ENCODE measurements at regions not wholly inside any gene's neighbourhood (a gene's known extent, or its start where the extent isn't known, plus 50 kb on each side); places are given as distances from the start of the nearest gene placed in this dataset.
A peak's percentile ranks its signal among the peaks of the same experiment; 100 is the strongest.

DNA sequence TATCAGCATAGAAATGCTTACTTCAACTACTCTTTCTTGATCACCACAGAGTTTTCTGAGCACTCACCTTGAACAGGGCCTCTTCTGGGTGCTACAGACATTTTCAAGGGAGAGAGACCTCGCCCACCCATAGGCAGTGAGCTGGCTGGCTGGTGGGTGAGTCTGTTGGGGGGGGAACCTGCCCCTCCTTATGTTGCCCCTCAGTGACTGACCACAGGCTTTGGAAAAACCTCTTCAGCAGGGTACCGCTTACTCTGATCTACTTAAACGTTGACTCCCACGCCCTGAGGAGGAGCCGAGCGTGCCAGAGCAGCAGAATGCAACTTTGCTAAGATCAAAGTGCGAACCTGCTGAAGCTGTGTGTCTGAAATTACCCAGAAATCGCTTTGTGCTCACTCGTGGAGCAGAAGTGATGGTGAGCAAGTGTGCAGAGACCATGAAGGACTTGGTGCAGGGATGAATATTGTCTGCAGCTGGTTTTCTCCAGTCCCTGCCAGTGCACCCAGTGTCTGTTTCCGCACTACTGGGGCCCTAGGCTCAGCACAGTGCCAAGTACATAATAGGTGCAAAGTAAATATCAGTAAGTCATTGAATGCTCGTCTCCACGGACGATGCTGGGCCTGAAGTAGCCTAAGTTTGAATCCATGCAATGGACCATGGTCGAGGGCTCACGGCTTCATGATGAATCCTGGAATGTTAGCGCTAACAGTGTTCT is 158.7 kb upstream of the IRF2BP2 start (continued):
- TF ChIP-seq, protein P1, sequence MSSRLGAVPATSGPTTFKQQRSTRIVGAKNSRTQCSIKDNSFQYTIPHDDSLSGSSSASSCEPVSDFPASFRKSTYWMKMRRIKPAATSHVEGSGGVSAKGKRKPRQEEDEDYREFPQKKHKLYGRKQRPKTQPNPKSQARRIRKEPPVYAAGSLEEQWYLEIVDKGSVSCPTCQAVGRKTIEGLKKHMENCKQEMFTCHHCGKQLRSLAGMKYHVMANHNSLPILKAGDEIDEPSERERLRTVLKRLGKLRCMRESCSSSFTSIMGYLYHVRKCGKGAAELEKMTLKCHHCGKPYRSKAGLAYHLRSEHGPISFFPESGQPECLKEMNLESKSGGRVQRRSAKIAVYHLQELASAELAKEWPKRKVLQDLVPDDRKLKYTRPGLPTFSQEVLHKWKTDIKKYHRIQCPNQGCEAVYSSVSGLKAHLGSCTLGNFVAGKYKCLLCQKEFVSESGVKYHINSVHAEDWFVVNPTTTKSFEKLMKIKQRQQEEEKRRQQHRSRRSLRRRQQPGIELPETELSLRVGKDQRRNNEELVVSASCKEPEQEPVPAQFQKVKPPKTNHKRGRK (CRISPR knock-in tag; IDR thresholded peaks at IDR 0.05) = no peak
- TF ChIP-seq RARG (CRISPR knock-in tag; IDR thresholded peaks at IDR 0.05; ENCODE audit: low read depth) = no peak
- TF ChIP-seq ZNF672 (CRISPR knock-in tag; IDR thresholded peaks at IDR 0.05) = no peak
- TF ChIP-seq AHR (CRISPR knock-in tag; IDR thresholded peaks at IDR 0.05) = no peak
- TF ChIP-seq, protein P2, sequence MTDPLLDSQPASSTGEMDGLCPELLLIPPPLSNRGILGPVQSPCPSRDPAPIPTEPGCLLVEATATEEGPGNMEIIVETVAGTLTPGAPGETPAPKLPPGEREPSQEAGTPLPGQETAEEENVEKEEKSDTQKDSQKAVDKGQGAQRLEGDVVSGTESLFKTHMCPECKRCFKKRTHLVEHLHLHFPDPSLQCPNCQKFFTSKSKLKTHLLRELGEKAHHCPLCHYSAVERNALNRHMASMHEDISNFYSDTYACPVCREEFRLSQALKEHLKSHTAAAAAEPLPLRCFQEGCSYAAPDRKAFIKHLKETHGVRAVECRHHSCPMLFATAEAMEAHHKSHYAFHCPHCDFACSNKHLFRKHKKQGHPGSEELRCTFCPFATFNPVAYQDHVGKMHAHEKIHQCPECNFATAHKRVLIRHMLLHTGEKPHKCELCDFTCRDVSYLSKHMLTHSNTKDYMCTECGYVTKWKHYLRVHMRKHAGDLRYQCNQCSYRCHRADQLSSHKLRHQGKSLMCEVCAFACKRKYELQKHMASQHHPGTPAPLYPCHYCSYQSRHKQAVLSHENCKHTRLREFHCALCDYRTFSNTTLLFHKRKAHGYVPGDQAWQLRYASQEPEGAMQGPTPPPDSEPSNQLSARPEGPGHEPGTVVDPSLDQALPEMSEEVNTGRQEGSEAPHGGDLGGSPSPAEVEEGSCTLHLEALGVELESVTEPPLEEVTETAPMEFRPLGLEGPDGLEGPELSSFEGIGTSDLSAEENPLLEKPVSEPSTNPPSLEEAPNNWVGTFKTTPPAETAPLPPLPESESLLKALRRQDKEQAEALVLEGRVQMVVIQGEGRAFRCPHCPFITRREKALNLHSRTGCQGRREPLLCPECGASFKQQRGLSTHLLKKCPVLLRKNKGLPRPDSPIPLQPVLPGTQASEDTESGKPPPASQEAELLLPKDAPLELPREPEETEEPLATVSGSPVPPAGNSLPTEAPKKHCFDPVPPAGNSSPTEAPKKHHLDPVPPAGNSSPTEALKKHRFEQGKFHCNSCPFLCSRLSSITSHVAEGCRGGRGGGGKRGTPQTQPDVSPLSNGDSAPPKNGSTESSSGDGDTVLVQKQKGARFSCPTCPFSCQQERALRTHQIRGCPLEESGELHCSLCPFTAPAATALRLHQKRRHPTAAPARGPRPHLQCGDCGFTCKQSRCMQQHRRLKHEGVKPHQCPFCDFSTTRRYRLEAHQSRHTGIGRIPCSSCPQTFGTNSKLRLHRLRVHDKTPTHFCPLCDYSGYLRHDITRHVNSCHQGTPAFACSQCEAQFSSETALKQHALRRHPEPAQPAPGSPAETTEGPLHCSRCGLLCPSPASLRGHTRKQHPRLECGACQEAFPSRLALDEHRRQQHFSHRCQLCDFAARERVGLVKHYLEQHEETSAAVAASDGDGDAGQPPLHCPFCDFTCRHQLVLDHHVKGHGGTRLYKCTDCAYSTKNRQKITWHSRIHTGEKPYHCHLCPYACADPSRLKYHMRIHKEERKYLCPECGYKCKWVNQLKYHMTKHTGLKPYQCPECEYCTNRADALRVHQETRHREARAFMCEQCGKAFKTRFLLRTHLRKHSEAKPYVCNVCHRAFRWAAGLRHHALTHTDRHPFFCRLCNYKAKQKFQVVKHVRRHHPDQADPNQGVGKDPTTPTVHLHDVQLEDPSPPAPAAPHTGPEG (CRISPR knock-in tag; IDR thresholded peaks at IDR 0.05) = no peak
- TF ChIP-seq, protein P3, sequence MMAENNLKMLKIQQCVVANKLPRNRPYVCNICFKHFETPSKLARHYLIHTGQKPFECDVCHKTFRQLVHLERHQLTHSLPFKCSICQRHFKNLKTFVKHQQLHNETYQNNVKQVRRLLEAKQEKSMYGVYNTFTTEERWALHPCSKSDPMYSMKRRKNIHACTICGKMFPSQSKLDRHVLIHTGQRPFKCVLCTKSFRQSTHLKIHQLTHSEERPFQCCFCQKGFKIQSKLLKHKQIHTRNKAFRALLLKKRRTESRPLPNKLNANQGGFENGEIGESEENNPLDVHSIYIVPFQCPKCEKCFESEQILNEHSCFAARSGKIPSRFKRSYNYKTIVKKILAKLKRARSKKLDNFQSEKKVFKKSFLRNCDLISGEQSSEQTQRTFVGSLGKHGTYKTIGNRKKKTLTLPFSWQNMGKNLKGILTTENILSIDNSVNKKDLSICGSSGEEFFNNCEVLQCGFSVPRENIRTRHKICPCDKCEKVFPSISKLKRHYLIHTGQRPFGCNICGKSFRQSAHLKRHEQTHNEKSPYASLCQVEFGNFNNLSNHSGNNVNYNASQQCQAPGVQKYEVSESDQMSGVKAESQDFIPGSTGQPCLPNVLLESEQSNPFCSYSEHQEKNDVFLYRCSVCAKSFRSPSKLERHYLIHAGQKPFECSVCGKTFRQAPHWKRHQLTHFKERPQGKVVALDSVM (CRISPR knock-in tag; IDR thresholded peaks at IDR 0.05) = no peak
- 0 out of 2 replicates have a peak, but pooled peaks have one; percentile 34 for TF ChIP-seq ZNF782 (CRISPR knock-in tag; IDR thresholded peaks at IDR 0.05; ENCODE audit: borderline replicate concordance)
- TF ChIP-seq ZNF460 (CRISPR knock-in tag; IDR thresholded peaks at IDR 0.05; ENCODE audit: borderline replicate concordance) = no peak
- no peak for TF ChIP-seq CBX2 (IDR thresholded peaks at IDR 0.05; ENCODE audit: low read depth, low read length)
- no peak for TF ChIP-seq CBX2 (CRISPR knock-in tag; IDR thresholded peaks at IDR 0.05; ENCODE audit: low read depth)
- TF ChIP-seq SMAD9 (CRISPR knock-in tag; IDR thresholded peaks at IDR 0.05) = no peak
- TF ChIP-seq, protein P4, sequence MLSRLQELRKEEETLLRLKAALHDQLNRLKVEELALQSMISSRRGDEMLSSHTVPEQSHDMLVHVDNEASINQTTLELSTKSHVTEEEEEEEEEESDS (CRISPR knock-in tag; IDR thresholded peaks at IDR 0.05; ENCODE audit: borderline replicate concordance) = no peak
- no peak for TF ChIP-seq ZNF382 (CRISPR knock-in tag; IDR thresholded peaks at IDR 0.05; ENCODE audit: borderline replicate concordance)
- TF ChIP-seq ZNF350 (CRISPR knock-in tag; IDR thresholded peaks at IDR 0.05; ENCODE audit: borderline replicate concordance, low read depth) = peak; percentile 61; the same call in 1 of the 2 replicates
- TF ChIP-seq ZNF12 (CRISPR knock-in tag; IDR thresholded peaks at IDR 0.05) = no peak
- no peak for TF ChIP-seq ZNF615 (CRISPR knock-in tag; IDR thresholded peaks at IDR 0.05; ENCODE audit: borderline replicate concordance)
- no peak for TF ChIP-seq ZNF510 (CRISPR knock-in tag; IDR thresholded peaks at IDR 0.05; ENCODE audit: low read depth)
- no peak for TF ChIP-seq SUZ12 (IDR thresholded peaks at IDR 0.05; ENCODE audit: low read depth, low read length)
- no peak; the same call in 1 of the 2 replicates for TF ChIP-seq DMAP1 (CRISPR knock-in tag; IDR thresholded peaks at IDR 0.05)
- TF ChIP-seq NFRKB (IDR thresholded peaks at IDR 0.05) = no peak
- TF ChIP-seq SAFB2 (CRISPR knock-in tag; IDR thresholded peaks at IDR 0.05; ENCODE audit: borderline replicate concordance, low read depth) = no peak
- TF ChIP-seq GFI1 (CRISPR knock-in tag; IDR thresholded peaks at IDR 0.05; ENCODE audit: borderline replicate concordance) = no peak
